ENCODE measurements at regions not wholly inside any gene's neighbourhood (a gene's known extent, or its start where the extent isn't known, plus 50 kb on each side); places are given as distances from the start of the nearest gene placed in this dataset.

DNA sequence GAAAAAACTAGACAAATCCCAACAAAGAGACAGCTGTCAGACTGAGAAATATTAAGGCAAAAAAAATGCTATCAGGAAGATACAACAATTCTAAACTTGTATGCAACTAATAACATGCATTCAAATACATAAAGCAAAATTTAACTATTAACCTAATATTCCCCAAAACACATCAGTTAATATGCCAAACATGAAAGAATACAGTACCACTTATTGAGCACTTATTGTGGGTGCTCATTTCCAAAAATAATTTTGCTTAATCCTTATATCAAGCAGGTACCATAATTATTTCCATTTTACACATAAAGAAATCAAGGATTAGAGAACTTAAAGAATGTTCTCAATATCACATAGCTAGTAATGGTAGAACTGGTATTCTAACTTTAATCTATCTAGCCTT is 67.7 kb upstream of the HMGXB4 start:
- no peak overlapping the region for H3K4me3 ChIP-seq
- H3K4me1 ChIP-seq (ENCODE audit: low read depth), result no peaks in the 10 kb centered on the region
- intact Hi-C loops (cut with DNase I, micrococcal nuclease), result no loop called here
- TF ChIP-seq, protein P1, sequence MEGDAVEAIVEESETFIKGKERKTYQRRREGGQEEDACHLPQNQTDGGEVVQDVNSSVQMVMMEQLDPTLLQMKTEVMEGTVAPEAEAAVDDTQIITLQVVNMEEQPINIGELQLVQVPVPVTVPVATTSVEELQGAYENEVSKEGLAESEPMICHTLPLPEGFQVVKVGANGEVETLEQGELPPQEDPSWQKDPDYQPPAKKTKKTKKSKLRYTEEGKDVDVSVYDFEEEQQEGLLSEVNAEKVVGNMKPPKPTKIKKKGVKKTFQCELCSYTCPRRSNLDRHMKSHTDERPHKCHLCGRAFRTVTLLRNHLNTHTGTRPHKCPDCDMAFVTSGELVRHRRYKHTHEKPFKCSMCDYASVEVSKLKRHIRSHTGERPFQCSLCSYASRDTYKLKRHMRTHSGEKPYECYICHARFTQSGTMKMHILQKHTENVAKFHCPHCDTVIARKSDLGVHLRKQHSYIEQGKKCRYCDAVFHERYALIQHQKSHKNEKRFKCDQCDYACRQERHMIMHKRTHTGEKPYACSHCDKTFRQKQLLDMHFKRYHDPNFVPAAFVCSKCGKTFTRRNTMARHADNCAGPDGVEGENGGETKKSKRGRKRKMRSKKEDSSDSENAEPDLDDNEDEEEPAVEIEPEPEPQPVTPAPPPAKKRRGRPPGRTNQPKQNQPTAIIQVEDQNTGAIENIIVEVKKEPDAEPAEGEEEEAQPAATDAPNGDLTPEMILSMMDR (IDR thresholded peaks at IDR 0.05), result no peak
- DNase-seq (no peak), ATAC-seq (no peak)
- H3K36me3 ChIP-seq (ENCODE audit: low read depth), result no peaks in the 10 kb centered on the region
- H3K9me3 ChIP-seq, result peaks cover 15% of the 10 kb centered on the region

DNA sequence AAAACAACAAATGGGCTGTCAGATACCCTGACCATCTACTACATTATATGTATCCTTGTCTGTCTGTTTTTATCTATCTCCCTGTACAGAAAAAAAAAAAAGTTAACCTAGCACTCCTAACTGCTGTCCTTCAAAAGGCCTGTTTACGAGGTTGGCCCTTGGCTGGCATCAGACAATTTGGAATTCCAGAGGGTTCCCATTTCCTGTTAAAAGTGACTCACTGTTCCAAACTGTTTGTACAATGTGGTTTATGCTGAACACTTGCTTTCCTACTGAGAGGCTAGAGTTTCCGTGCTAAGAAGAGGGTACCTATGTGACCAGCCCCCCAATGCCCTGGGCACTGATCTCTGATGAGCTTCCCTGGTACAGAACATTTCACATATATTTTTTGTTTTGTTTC is 65.9 kb upstream of the HMGXB4 start:
- ATAC-seq, result no peak
- Histone ChIP-seq H3K4me1 (ENCODE audit: low read depth) (no peaks in the 10 kb centered on the region), H3K9me3 (peaks cover 15% of the 10 kb centered on the region), H3K36me3 (ENCODE audit: low read depth) (no peaks in the 10 kb centered on the region), H3K4me3 (no peak overlapping the region)
- intact Hi-C loops (cut with DNase I, micrococcal nuclease), result no loop called here
- no peak for DNase-seq
- TF ChIP-seq, protein P1 (IDR thresholded peaks at IDR 0.05), result no peak

DNA sequence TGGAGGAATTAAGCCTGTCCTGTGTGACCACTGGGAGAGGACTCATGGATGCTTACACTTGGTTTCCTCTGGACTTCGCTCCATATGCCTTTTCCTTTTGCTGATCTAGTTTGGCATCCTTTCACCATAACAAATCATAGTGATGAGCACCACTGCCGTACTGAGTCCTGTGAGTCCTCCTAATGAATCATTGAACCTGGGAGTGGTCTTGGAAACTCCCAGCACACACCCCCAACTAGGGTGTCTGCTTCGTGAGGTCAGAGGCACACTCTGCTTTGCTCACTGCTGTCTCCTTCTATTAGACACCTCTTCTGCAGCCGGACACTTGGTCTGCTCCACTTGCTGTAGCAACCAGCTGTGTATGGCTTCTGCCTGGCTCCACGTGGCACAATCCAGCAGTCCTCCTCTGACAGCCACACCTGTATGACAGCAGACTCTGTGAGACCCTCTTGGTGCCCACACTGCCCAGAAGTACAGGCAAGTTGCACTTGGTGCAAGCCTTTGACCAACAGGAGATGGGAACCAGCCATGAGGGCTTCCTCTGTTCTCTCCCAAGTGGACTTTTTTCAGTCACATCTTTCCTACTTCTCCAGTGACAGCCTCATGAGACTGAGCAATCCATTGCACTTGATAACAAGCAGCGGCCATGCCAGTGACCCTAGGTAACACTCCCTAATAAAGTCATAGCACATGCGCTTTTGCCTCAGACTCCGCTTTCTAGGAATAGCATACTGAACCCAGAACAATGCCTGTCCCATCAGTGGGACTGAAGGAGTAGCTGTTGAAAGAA is 65.0 kb upstream of the HMGXB4 start:
- no peak for DNase-seq
- no peak overlapping the region for H3K4me3 ChIP-seq
- peaks cover 15% of the 10 kb centered on the region for H3K9me3 ChIP-seq
- no peak for ATAC-seq
- TF ChIP-seq, protein P1 (IDR thresholded peaks at IDR 0.05), result no peak
- no peaks in the 10 kb centered on the region for H3K36me3 ChIP-seq (ENCODE audit: low read depth)
- intact Hi-C loops (cut with DNase I, micrococcal nuclease), result no loop called here
- H3K4me1 ChIP-seq (ENCODE audit: low read depth), result no peaks in the 10 kb centered on the region

DNA sequence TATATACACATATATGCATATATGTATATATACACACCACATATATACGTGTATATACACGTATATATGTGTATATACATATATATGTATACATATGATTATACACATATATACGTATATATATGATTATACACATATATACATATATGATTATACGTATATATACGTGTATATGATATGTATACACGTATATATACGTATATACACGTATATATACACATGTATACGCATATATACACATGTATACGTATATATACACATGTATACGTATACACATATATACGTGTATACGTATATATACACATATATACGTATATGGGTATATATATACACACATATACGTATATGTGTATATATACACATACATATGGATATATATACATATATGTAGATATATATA is 62.1 kb upstream of the HMGXB4 start:
- Histone ChIP-seq H3K9me3 (no peaks in the 10 kb centered on the region), H3K4me3 (no peak overlapping the region), H3K4me1 (ENCODE audit: low read depth) (no peaks in the 10 kb centered on the region), H3K36me3 (ENCODE audit: low read depth) (no peaks in the 10 kb centered on the region)
- intact Hi-C loops (cut with DNase I, micrococcal nuclease), result no loop called here
- no peak for DNase-seq
- TF ChIP-seq, protein P1 (IDR thresholded peaks at IDR 0.05), result no peak
- no peak for ATAC-seq

DNA sequence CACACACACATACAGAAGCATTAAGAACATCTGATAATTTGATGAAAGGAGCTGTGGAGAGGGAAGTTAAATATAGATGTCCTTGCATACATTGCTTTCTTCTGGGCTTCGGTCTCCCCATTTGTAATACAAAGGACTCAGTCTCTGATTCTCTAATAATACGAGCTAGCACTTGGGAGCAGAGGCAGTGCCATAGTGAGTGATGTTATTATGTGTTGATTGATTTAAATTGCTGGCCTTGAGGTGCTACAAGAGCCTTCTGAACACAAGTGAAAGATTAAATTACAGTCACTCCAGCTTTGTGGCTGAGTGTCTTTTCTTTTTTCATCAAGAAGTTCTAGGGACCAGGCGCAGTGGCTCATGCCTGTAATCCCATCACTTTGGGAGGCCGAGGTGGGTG is 61.5 kb upstream of the HMGXB4 start:
- TF ChIP-seq, protein P1 (IDR thresholded peaks at IDR 0.05), result no peak
- no peak overlapping the region for H3K4me3 ChIP-seq
- H3K36me3 ChIP-seq (ENCODE audit: low read depth), result no peaks in the 10 kb centered on the region
- intact Hi-C loops (cut with DNase I, micrococcal nuclease), result no loop called here
- H3K9me3 ChIP-seq, result no peaks in the 10 kb centered on the region
- DNase-seq (no peak), ATAC-seq (no peak)
- no peaks in the 10 kb centered on the region for H3K4me1 ChIP-seq (ENCODE audit: low read depth)

Measured in mucosa of descending colon (tissue), 3 donors.